H9 (cell line): ENCODE measurements at regions not wholly inside any gene's neighbourhood (a gene's known extent, or its start where the extent isn't known, plus 50 kb on each side); places are given as distances from the start of the nearest gene placed in this dataset.

Experiments used
- DNase-seq: peaks from one replicate; pipeline ENCODE4 v3.0.0-alpha.2; 2017
- H2AFZ ChIP-seq: one replicate; pipeline ENCODE4 v1.6.1; 2013; ENCODE audit warnings: mild to moderate bottlenecking, low read length, control low read depth, moderate library complexity
- H2AK5ac ChIP-seq: 2 replicates; pipeline ENCODE4 v1.6.1; 2013; ENCODE audit warnings: low read length, control low read depth, mixed read lengths; ENCODE audit not compliant: insufficient read length
- H2BK120ac ChIP-seq: one replicate; pipeline ENCODE4 v1.6.1; 2013; ENCODE audit warnings: low read depth, mild to moderate bottlenecking, low read length, control low read depth, inconsistent platforms; ENCODE audit not compliant: poor library complexity, severe bottlenecking
- H2BK12ac ChIP-seq: 2 replicates; pipeline ENCODE4 v1.6.1; 2013; ENCODE audit warnings: low read length, control low read depth, mixed read lengths, low read depth; ENCODE audit not compliant: insufficient read length
- H2BK15ac ChIP-seq: 2 replicates; pipeline ENCODE4 v1.6.1; 2013; ENCODE audit warnings: low read depth, low read length, control low read depth
- H2BK20ac ChIP-seq: one replicate; pipeline ENCODE4 v1.6.1; 2013; ENCODE audit warnings: low read depth, mild to moderate bottlenecking, low read length, control low read depth, inconsistent platforms; ENCODE audit not compliant: poor library complexity, severe bottlenecking
- H2BK5ac ChIP-seq: 2 replicates; pipeline ENCODE4 v1.6.1; 2013; ENCODE audit warnings: low read length, control low read depth, mixed read lengths; ENCODE audit not compliant: insufficient read length
- H3K14ac ChIP-seq: 2 replicates; pipeline ENCODE4 v1.6.1; 2013; ENCODE audit warnings: low read length, control low read depth; ENCODE audit not compliant: insufficient read depth
- H3K18ac ChIP-seq: 2 replicates; pipeline ENCODE4 v1.6.1; 2013; ENCODE audit warnings: low read depth, mild to moderate bottlenecking, mixed read lengths, low read length, control low read depth; ENCODE audit not compliant: insufficient read length
- H3K23ac ChIP-seq: 2 replicates; pipeline ENCODE4 v1.6.1; 2013; ENCODE audit warnings: low read length, control low read depth, mixed read lengths, low read depth; ENCODE audit not compliant: insufficient read length
- H3K23me2 ChIP-seq: 2 replicates; pipeline ENCODE4 v1.6.1; 2013; ENCODE audit warnings: low read depth, mild to moderate bottlenecking, mixed read lengths, low read length, control low read depth; ENCODE audit not compliant: insufficient read length, poor library complexity, severe bottlenecking
- H3K27ac ChIP-seq: 2 replicates; pipeline ENCODE4 v1.5.1; 2013; ENCODE audit warnings: low read length, control low read depth, mixed read lengths, low read depth; ENCODE audit not compliant: insufficient read length
- H3K27me3 ChIP-seq: 2 replicates; pipeline ENCODE4 v1.6.1; 2013; ENCODE audit warnings: low read length, control low read depth, inconsistent platforms; ENCODE audit not compliant: insufficient read depth
- H3K4ac ChIP-seq: 2 replicates; pipeline ENCODE4 v1.6.1; 2013; ENCODE audit warnings: low read depth, mild to moderate bottlenecking, control low read depth, inconsistent platforms, low read length, moderate library complexity
- H3K4me1 ChIP-seq: 2 replicates; pipeline ENCODE4 v1.6.1; 2013; ENCODE audit warnings: low read length, control low read depth, inconsistent platforms; ENCODE audit not compliant: insufficient read depth
- H3K4me2 ChIP-seq: 2 replicates; pipeline ENCODE4 v1.6.1; 2013; ENCODE audit warnings: low read length, control low read depth, mixed read lengths; ENCODE audit not compliant: insufficient read length, insufficient read depth
- H3K56ac ChIP-seq: 2 replicates; pipeline ENCODE4 v1.6.1; 2013; ENCODE audit warnings: low read depth, mild to moderate bottlenecking, mixed read lengths, low read length, control low read depth; ENCODE audit not compliant: insufficient read length
- H3K79me1 ChIP-seq: 2 replicates; pipeline ENCODE4 v1.6.1; 2013; ENCODE audit warnings: low read depth, mild to moderate bottlenecking, moderate library complexity, low read length, control low read depth, inconsistent platforms; ENCODE audit not compliant: insufficient read depth, poor library complexity, severe bottlenecking
- H3K79me2 ChIP-seq: 2 replicates; pipeline ENCODE4 v1.6.1; 2013; ENCODE audit warnings: low read length, control low read depth, inconsistent platforms; ENCODE audit not compliant: insufficient read depth
- H3K9ac ChIP-seq: 2 replicates; pipeline ENCODE4 v1.6.1; 2013; ENCODE audit warnings: low read length, control low read depth, mixed read lengths; ENCODE audit not compliant: insufficient read length; ENCODE audit errors: extremely low read depth
- H3K9me3 ChIP-seq: one replicate; pipeline ENCODE4 v1.6.1; 2013; ENCODE audit warnings: low read depth, low read length, inconsistent platforms; ENCODE audit not compliant: control insufficient read depth
- H3T11ph ChIP-seq: one replicate; pipeline ENCODE4 v1.6.1; 2013; ENCODE audit warnings: mild to moderate bottlenecking, low read length, control low read depth, inconsistent platforms
- H4K20me1 ChIP-seq: one replicate; pipeline ENCODE4 v1.6.1; 2013; ENCODE audit not compliant: control insufficient read depth, insufficient read length, insufficient read depth
- H4K5ac ChIP-seq: 2 replicates; pipeline ENCODE4 v1.6.1; 2013; ENCODE audit warnings: low read depth, mild to moderate bottlenecking, mixed read lengths, low read length, control low read depth; ENCODE audit not compliant: insufficient read length
- H4K8ac ChIP-seq: replicated peaks from 2 replicates; pipeline ENCODE4 v1.6.1; 2013; ENCODE audit warnings: low read length, control low read depth, mixed read lengths, low read depth; ENCODE audit not compliant: insufficient read length
- H4K91ac ChIP-seq: 2 replicates; pipeline ENCODE4 v1.6.1; 2013; ENCODE audit warnings: low read depth, mild to moderate bottlenecking, moderate library complexity, mixed read lengths, low read length, control low read depth; ENCODE audit not compliant: insufficient read length
- H3K27ac Mint-ChIP-seq, 3 experiments: 2 replicates in 2 of 3; 3 replicates in 1 of 3; pipeline ENCODE4 v1.8.0; 2020 to 2021; ENCODE audit warnings: mixed read lengths in 3 of 3, mild to moderate bottlenecking in 1 of 3, moderate library complexity in 1 of 3
- H3K27me3 Mint-ChIP-seq: 2 replicates; pipeline ENCODE4 v1.8.0; 2021; ENCODE audit warnings: low read depth, mild to moderate bottlenecking, moderate library complexity, mixed read lengths
- H3K36me3 Mint-ChIP-seq, 3 experiments: 2 replicates in 2 of 3; 3 replicates in 1 of 3; pipeline ENCODE4 v1.8.0; 2020 to 2021; ENCODE audit warnings: low read depth in 3 of 3, mixed read lengths in 3 of 3; ENCODE audit not compliant: insufficient read depth in 1 of 3
- H3K4me1 Mint-ChIP-seq, 2 experiments: 2 replicates each; pipeline ENCODE4 v1.8.0; 2020; ENCODE audit warnings: mixed read lengths in 2 of 2
- H3K4me3 Mint-ChIP-seq, 2 experiments: 2 replicates in 1 of 2; 3 replicates in 1 of 2; pipeline ENCODE4 v1.8.0; 2020 to 2021; ENCODE audit warnings: mild to moderate bottlenecking in 2 of 2, mixed read lengths in 2 of 2, moderate library complexity in 1 of 2
- H3K9me3 Mint-ChIP-seq, 2 experiments: 2 replicates in 1 of 2; 3 replicates in 1 of 2; pipeline ENCODE4 v1.8.0; 2020; ENCODE audit warnings: mild to moderate bottlenecking in 2 of 2, mixed read lengths in 2 of 2, moderate library complexity in 1 of 2
- WGBS: extraction: QIAGEN DNeasy Blood & Tissue Kit; methylation state at CpG from one replicate; pipeline ENCODE4 v1.1.7; 2013; ENCODE audit warnings: missing lambda C conversion rate, low lambda C conversion rate, mixed read lengths; ENCODE audit not compliant: insufficient read length; ENCODE audit errors: extremely low coverage; 5-methylcytosine and 5-hydroxymethylcytosine counted together
- TF ChIP-seq, protein P1 (sequence below): fragments of 200-600 bp; sonication (generic); conservative IDR thresholded peaks from 3 replicates; pipeline ENCODE4 v1.8.0; 2021; ENCODE audit warnings: antibody characterized with exemption, mild to moderate bottlenecking

DNA sequence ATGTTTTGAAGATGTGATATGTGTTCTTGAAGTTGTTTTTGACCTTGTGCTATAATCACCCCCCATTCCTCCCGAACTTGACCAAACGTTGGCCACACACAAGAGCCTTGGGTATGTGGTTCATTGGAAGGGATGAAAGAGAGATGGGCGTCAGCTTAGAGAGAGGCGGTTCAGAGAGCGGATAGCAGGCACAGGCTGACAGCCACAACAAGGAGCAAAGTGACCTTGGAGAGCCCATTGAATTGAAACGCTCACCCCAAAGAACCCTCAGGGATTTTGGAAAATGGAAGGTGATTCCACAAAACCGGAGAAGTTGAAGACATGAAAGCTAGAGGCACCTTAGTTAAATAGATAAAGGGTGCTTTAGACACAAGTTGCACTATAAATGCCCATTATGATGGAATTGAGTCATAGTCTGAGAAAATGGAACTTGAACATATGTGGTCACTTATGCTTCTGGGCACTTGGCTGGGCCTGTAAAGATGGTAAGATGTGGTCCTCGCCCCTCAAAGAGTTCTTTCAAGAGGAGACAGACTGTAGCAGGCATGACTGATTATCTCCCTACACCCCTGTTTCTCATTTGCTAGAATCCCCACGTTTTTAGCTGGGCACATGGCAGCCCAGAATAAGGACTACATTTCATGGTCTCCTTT is 188.5 kb upstream of the HAAO start:
- Histone ChIP-seq H4K5ac (no peak overlapping the region), H2BK12ac (no peak overlapping the region), H3K4me2 (no peak overlapping the region), H3K27ac (no peak overlapping the region), H3T11ph (no peak overlapping the region), H3K27me3 (no peaks in the 10 kb centered on the region), H2BK120ac (no peak overlapping the region), H2BK20ac (no peak overlapping the region), H2BK15ac (no peak overlapping the region), H3K79me2 (no peaks in the 10 kb centered on the region), H2AFZ (no peak overlapping the region), H3K4ac (no peak overlapping the region), H3K23me2 (no peaks in the 10 kb centered on the region), H4K20me1 (no peaks in the 10 kb centered on the region), H2AK5ac (no peak overlapping the region), H3K56ac (no peak overlapping the region), H3K18ac (no peak overlapping the region), H2BK5ac (no peak overlapping the region), H3K14ac (no peak overlapping the region), H3K9ac (no peak overlapping the region), H3K79me1 (no peaks in the 10 kb centered on the region), H4K91ac (no peak overlapping the region), H3K23ac (no peak overlapping the region), H3K4me1 (no peaks in the 10 kb centered on the region), H4K8ac (no peak overlapping the region), H3K9me3 (no peaks in the 10 kb centered on the region)
- peaks cover 1% of the 10 kb centered on the region; the same call in 1 of the 2 replicates for H3K27me3 Mint-ChIP-seq
- no peak for DNase-seq
- TF ChIP-seq, protein P1, sequence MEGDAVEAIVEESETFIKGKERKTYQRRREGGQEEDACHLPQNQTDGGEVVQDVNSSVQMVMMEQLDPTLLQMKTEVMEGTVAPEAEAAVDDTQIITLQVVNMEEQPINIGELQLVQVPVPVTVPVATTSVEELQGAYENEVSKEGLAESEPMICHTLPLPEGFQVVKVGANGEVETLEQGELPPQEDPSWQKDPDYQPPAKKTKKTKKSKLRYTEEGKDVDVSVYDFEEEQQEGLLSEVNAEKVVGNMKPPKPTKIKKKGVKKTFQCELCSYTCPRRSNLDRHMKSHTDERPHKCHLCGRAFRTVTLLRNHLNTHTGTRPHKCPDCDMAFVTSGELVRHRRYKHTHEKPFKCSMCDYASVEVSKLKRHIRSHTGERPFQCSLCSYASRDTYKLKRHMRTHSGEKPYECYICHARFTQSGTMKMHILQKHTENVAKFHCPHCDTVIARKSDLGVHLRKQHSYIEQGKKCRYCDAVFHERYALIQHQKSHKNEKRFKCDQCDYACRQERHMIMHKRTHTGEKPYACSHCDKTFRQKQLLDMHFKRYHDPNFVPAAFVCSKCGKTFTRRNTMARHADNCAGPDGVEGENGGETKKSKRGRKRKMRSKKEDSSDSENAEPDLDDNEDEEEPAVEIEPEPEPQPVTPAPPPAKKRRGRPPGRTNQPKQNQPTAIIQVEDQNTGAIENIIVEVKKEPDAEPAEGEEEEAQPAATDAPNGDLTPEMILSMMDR = no peak
- no CpG with 5 or more reads among the region's 9 CpGs for WGBS
- H3K9me3 Mint-ChIP-seq = no peaks in the 10 kb centered on the region
- H3K27ac Mint-ChIP-seq = no peak overlapping the region
- peaks cover 15 to 19% of the 10 kb centered on the region in 2 experiments for H3K4me1 Mint-ChIP-seq
- H3K4me3 Mint-ChIP-seq = no peak overlapping the region
- peaks cover 0 to 4% (median 1%) of the 10 kb centered on the region in 3 experiments; a peak in 3 of 7 replicates for H3K36me3 Mint-ChIP-seq
